ENCODE measurements at regions not wholly inside any gene's neighbourhood (a gene's known extent, or its start where the extent isn't known, plus 50 kb on each side); places are given as distances from the start of the nearest gene placed in this dataset.

DNA sequence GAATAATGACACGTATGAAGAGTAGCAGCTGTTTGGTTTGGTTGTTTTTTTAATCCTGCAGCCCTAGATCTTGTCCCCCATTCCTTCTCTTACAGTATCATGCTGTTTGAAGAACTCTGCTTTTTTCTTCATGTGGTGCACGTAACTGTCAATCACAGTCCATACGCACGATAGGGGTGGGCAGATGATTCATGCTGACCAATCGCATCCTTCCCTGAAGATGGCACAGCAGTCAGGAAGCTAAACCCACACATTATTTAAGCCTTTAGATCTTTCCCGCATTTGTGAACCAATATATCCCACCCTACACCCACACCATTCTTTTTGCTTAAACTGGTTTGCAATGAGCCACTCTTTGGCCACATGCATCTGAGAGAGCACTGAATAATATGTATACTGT, 158.9 kb upstream of the PLEKHA5 start:
- no peak for DNase-seq (ENCODE audit: low spot score in 2 of 2)
- no peaks in the 10 kb centered on the region for H3K36me3 ChIP-seq
- H3K27ac ChIP-seq: no peak overlapping the region
- no peak overlapping the region for H3K4me3 ChIP-seq
- intact Hi-C loops (cut with DNase I; ENCODE audit: low total_unique reads): no loop called here
- no peak for TF ChIP-seq POLR2A (IDR thresholded peaks at IDR 0.05)
- TF ChIP-seq, protein P1, sequence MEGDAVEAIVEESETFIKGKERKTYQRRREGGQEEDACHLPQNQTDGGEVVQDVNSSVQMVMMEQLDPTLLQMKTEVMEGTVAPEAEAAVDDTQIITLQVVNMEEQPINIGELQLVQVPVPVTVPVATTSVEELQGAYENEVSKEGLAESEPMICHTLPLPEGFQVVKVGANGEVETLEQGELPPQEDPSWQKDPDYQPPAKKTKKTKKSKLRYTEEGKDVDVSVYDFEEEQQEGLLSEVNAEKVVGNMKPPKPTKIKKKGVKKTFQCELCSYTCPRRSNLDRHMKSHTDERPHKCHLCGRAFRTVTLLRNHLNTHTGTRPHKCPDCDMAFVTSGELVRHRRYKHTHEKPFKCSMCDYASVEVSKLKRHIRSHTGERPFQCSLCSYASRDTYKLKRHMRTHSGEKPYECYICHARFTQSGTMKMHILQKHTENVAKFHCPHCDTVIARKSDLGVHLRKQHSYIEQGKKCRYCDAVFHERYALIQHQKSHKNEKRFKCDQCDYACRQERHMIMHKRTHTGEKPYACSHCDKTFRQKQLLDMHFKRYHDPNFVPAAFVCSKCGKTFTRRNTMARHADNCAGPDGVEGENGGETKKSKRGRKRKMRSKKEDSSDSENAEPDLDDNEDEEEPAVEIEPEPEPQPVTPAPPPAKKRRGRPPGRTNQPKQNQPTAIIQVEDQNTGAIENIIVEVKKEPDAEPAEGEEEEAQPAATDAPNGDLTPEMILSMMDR (IDR thresholded peaks at IDR 0.05): no peak
- TF ChIP-seq POLR2AphosphoS5 (IDR thresholded peaks at IDR 0.05): no peak
- no peaks in the 10 kb centered on the region for H3K4me1 ChIP-seq
- no peaks in the 10 kb centered on the region for H3K9me3 ChIP-seq
- no peaks in the 10 kb centered on the region for H3K27me3 ChIP-seq

GRCh38 chr12:18971932-18972331, 157.6 kb upstream of the PLEKHA5 start:
- H3K36me3 ChIP-seq: no peaks in the 10 kb centered on the region
- DNase-seq (ENCODE audit: low spot score in 2 of 2): no peak
- TF ChIP-seq POLR2A (IDR thresholded peaks at IDR 0.05) (no peak), POLR2AphosphoS5 (IDR thresholded peaks at IDR 0.05) (no peak)
- TF ChIP-seq, protein P1 (IDR thresholded peaks at IDR 0.05): no peak
- H3K9me3 ChIP-seq: no peaks in the 10 kb centered on the region
- H3K27ac ChIP-seq: no peak overlapping the region
- intact Hi-C loops (cut with DNase I; ENCODE audit: low total_unique reads): no loop called here
- no peaks in the 10 kb centered on the region for H3K27me3 ChIP-seq
- no peak overlapping the region for H3K4me3 ChIP-seq
- no peaks in the 10 kb centered on the region for H3K4me1 ChIP-seq

- TF ChIP-seq POLR2AphosphoS5 (IDR thresholded peaks at IDR 0.05): no peak
- no peak for TF ChIP-seq POLR2A (IDR thresholded peaks at IDR 0.05)
- TF ChIP-seq, protein P1 (IDR thresholded peaks at IDR 0.05): no peak
- H3K27me3 ChIP-seq: no peaks in the 10 kb centered on the region
- intact Hi-C loops (cut with DNase I; ENCODE audit: low total_unique reads): no loop called here
- no peak for DNase-seq (ENCODE audit: low spot score in 2 of 2)
- H3K27ac ChIP-seq: no peak overlapping the region
- no peaks in the 10 kb centered on the region for H3K36me3 ChIP-seq
- no peaks in the 10 kb centered on the region for H3K4me1 ChIP-seq
- H3K9me3 ChIP-seq: no peaks in the 10 kb centered on the region
- no peak overlapping the region for H3K4me3 ChIP-seq
Measured at GRCh38 chr12:18975933-18976332, 153.6 kb upstream of the PLEKHA5 start.

DNA sequence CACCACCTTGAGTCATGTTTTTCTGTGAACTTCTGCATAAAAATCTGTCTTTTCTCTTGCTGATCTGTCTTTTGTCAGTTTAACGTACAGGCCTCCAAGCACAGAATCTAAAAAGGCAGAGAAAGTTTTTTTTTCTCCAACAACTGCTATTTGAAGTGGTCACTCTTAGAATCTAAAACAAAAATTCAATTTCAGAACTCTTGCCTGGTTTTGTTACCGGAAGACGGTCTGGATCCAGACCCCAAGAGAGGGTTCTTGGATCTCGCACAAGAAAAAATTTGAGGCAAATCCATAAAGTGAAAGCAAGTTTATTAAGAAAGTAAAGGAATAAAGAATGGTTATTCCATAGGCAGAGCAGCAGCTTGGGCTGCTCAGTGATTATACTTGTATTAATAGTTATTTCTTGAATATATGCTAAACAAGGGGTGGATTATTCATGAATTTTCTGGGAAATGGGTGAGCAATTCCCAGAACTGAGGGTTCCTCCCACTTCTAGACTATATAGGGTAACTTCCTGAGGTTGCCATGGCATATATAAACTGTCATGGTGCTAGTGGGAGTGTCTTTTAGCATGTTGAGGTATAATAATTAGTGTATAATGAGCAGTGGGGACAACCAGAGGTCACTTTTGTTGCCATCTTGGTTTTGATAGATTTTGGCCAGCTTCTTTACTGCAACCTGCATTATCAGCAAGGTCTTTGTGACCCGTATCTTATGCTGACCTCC, 150.0 kb upstream of the PLEKHA5 start:
- intact Hi-C loops (cut with DNase I; ENCODE audit: low total_unique reads): no loop called here
- Histone ChIP-seq H3K27me3 (no peaks in the 10 kb centered on the region), H3K4me1 (no peaks in the 10 kb centered on the region), H3K4me3 (no peak overlapping the region), H3K9me3 (no peaks in the 10 kb centered on the region), H3K36me3 (no peaks in the 10 kb centered on the region), H3K27ac (no peak overlapping the region)
- TF ChIP-seq POLR2AphosphoS5 (IDR thresholded peaks at IDR 0.05) (no peak), POLR2A (IDR thresholded peaks at IDR 0.05) (no peak)
- TF ChIP-seq, protein P1 (IDR thresholded peaks at IDR 0.05): no peak
- DNase-seq (ENCODE audit: low spot score in 2 of 2): no peak

DNA sequence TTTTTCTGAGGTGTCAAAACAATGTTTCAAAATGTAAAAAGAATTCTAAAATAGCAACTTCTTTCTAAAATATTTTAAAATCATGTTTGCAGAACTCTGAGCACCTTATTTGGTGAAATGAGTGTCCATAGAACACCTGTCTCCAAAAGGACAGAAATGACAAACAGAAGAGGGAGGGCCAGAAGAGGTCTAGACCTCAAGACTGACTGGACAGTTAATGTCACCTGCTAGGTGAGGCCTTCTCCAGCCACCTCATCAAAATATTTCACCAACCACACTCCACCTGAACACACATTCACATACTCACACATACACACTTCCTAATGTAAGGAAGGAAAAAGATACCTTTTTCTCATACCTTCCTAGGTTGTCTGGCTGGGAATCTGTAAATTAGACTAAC, 147.8 kb upstream of the PLEKHA5 start:
- no peaks in the 10 kb centered on the region for H3K36me3 ChIP-seq
- no peaks in the 10 kb centered on the region for H3K27me3 ChIP-seq
- H3K27ac ChIP-seq: no peak overlapping the region
- TF ChIP-seq POLR2AphosphoS5 (IDR thresholded peaks at IDR 0.05): no peak
- TF ChIP-seq, protein P1 (IDR thresholded peaks at IDR 0.05): no peak
- TF ChIP-seq POLR2A (IDR thresholded peaks at IDR 0.05): no peak
- H3K9me3 ChIP-seq: no peaks in the 10 kb centered on the region
- intact Hi-C loops (cut with DNase I; ENCODE audit: low total_unique reads): no loop called here
- no peak overlapping the region for H3K4me3 ChIP-seq
- no peaks in the 10 kb centered on the region for H3K4me1 ChIP-seq
- DNase-seq (ENCODE audit: low spot score in 2 of 2): no peak
